Suprapubic skin (tissue), 4 donors: ENCODE measurements at regions not wholly inside any gene's neighbourhood (a gene's known extent, or its start where the extent isn't known, plus 50 kb on each side); places are given as distances from the start of the nearest gene placed in this dataset.

Source experiments
- DNase-seq, 2 donors: peaks; one replicate each; pipeline ENCODE4 v3.0.0-alpha.2; 2019; ENCODE audit warnings: low spot score in 2 of 2
- H3K27ac ChIP-seq: fragments of 200-600 bp; sonication (generic); one replicate; pipeline ENCODE4 v1.5.1; 2019
- H3K27me3 ChIP-seq: fragments of 200-600 bp; sonication (generic); one replicate; pipeline ENCODE4 v1.5.1; 2019
- H3K36me3 ChIP-seq: fragments of 200-600 bp; sonication (generic); one replicate; pipeline ENCODE4 v1.5.1; 2019
- H3K4me1 ChIP-seq: fragments of 200-600 bp; sonication (generic); one replicate; pipeline ENCODE4 v1.5.1; 2019
- H3K4me3 ChIP-seq: fragments of 200-600 bp; sonication (generic); one replicate; pipeline ENCODE4 v1.5.1; 2019; ENCODE audit warnings: mild to moderate bottlenecking
- H3K9me3 ChIP-seq: fragments of 200-600 bp; sonication (generic); one replicate; pipeline ENCODE4 v1.5.1; 2019
- CTCF ChIP-seq, 2 donors: fragments of 200-600 bp in 1 of 2; fragments of 450-650 bp in 1 of 2; sonication (generic) in 1 of 2; IDR thresholded peaks; one replicate each; pipeline ENCODE4 v1.5.1; 2016 to 2019; ENCODE audit warnings: antibody characterized with exemption in 2 of 2, mild to moderate bottlenecking in 1 of 2, moderate library complexity in 1 of 2
- EP300 ChIP-seq: sonication (generic); formaldehyde crosslinking; IDR thresholded peaks from one replicate; pipeline ENCODE4 v1.6.1; 2017; ENCODE audit warnings: antibody characterized with exemption
- POLR2A ChIP-seq, 2 donors: fragments of 450-650 bp; IDR thresholded peaks; one replicate each; pipeline ENCODE4 v1.6.1; 2017; ENCODE audit warnings: antibody characterized with exemption in 2 of 2, mild to moderate bottlenecking in 2 of 2, moderate library complexity in 2 of 2
- POLR2AphosphoS5 ChIP-seq, 3 donors: sonication (generic); formaldehyde crosslinking; IDR thresholded peaks; one replicate each; pipeline ENCODE4 v1.6.1; 2017; ENCODE audit warnings: antibody characterized with exemption in 3 of 3
- WGBS: methylation state at CpG from one replicate; pipeline ENCODE4 v1.1.5; 2018; 5-methylcytosine and 5-hydroxymethylcytosine counted together

GRCh38 chr12:59850268-59850667, 254.4 kb downstream of the SLC16A7 start:
- Histone ChIP-seq H3K36me3 (no peaks in the 10 kb centered on the region), H3K9me3 (no peaks in the 10 kb centered on the region), H3K27me3 (no peaks in the 10 kb centered on the region), H3K4me3 (no peak overlapping the region), H3K27ac (no peak overlapping the region), H3K4me1 (no peaks in the 10 kb centered on the region)
- DNase-seq, result no peak
- 86% methylated on average over 2 of the region's 2 CpGs for WGBS
- TF ChIP-seq POLR2AphosphoS5 (IDR thresholded peaks at IDR 0.05) (no peak), POLR2A (IDR thresholded peaks at IDR 0.05) (no peak), EP300 (no peak), CTCF (IDR thresholded peaks at IDR 0.05) (no peak)

GRCh38 chr12:59858508-59859170, 262.8 kb downstream of the SLC16A7 start:
- DNase-seq, result no peak
- no peaks in the 10 kb centered on the region for H3K9me3 ChIP-seq
- WGBS, result 84% methylated on average over 2 of the region's 2 CpGs
- H3K4me1 ChIP-seq, result no peaks in the 10 kb centered on the region
- H3K4me3 ChIP-seq, result no peak overlapping the region
- H3K27me3 ChIP-seq, result no peaks in the 10 kb centered on the region
- TF ChIP-seq POLR2A (IDR thresholded peaks at IDR 0.05) (no peak), CTCF (IDR thresholded peaks at IDR 0.05) (no peak), POLR2AphosphoS5 (IDR thresholded peaks at IDR 0.05) (no peak), EP300 (no peak)
- H3K36me3 ChIP-seq, result no peaks in the 10 kb centered on the region
- H3K27ac ChIP-seq, result no peak overlapping the region

GRCh38 chr12:59859171-59859510, 263.3 kb downstream of the SLC16A7 start:
- DNase-seq, result no peak
- H3K27ac ChIP-seq, result no peak overlapping the region
- no peak for TF ChIP-seq POLR2AphosphoS5 (IDR thresholded peaks at IDR 0.05)
- TF ChIP-seq CTCF (IDR thresholded peaks at IDR 0.05), result no peak
- no peak for TF ChIP-seq POLR2A (IDR thresholded peaks at IDR 0.05)
- no peak for TF ChIP-seq EP300
- H3K27me3 ChIP-seq, result no peaks in the 10 kb centered on the region
- H3K4me3 ChIP-seq, result no peak overlapping the region
- no peaks in the 10 kb centered on the region for H3K36me3 ChIP-seq
- 85% methylated on average over 1 of the region's 1 CpG for WGBS
- no peaks in the 10 kb centered on the region for H3K9me3 ChIP-seq
- H3K4me1 ChIP-seq, result no peaks in the 10 kb centered on the region

GRCh38 chr12:59861635-59862034, 265.8 kb downstream of the SLC16A7 start:
- no peak for DNase-seq

GRCh38 chr12:59867055-59867454, 271.2 kb downstream of the SLC16A7 start:
- no peak overlapping the region for H3K27ac ChIP-seq
- WGBS, result 52% methylated on average over 1 of the region's 1 CpG
- DNase-seq, result no peak
- no peaks in the 10 kb centered on the region for H3K27me3 ChIP-seq
- TF ChIP-seq CTCF (IDR thresholded peaks at IDR 0.05) (no peak), EP300 (no peak), POLR2AphosphoS5 (IDR thresholded peaks at IDR 0.05) (no peak), POLR2A (IDR thresholded peaks at IDR 0.05) (no peak)
- H3K9me3 ChIP-seq, result no peaks in the 10 kb centered on the region
- H3K4me3 ChIP-seq, result no peak overlapping the region
- no peaks in the 10 kb centered on the region for H3K4me1 ChIP-seq
- no peaks in the 10 kb centered on the region for H3K36me3 ChIP-seq

More at GRCh38 chr12:59861635-59862034, 265.8 kb downstream of the SLC16A7 start:
- Histone ChIP-seq H3K27me3 (no peaks in the 10 kb centered on the region), H3K27ac (no peak overlapping the region), H3K4me3 (no peak overlapping the region), H3K9me3 (no peaks in the 10 kb centered on the region), H3K4me1 (no peaks in the 10 kb centered on the region), H3K36me3 (no peaks in the 10 kb centered on the region)
- TF ChIP-seq POLR2A (IDR thresholded peaks at IDR 0.05) (no peak), EP300 (no peak), CTCF (IDR thresholded peaks at IDR 0.05) (no peak), POLR2AphosphoS5 (IDR thresholded peaks at IDR 0.05) (no peak)
- WGBS, result 56% methylated on average over 3 of the region's 3 CpGs
